Heart left ventricle (tissue), 13 donors: ENCODE measurements at regions not wholly inside any gene's neighbourhood (a gene's known extent, or its start where the extent isn't known, plus 50 kb on each side); places are given as distances from the start of the nearest gene placed in this dataset.

ENCODE experiments used
- CTCF ChIP-seq, 12 donors: fragments of 200-600 bp; sonication (generic) in 4 of 12; IDR thresholded peaks; one replicate each; pipeline versions ENCODE4 v1.5.0 to v1.8.0; 2018 to 2022; ENCODE audit warnings: antibody characterized with exemption in 12 of 12, mild to moderate bottlenecking in 5 of 12
- POLR2A ChIP-seq, 2 donors: fragments of 450-650 bp; IDR thresholded peaks; one replicate each; pipeline ENCODE4 v1.6.1; 2017; ENCODE audit warnings: antibody characterized with exemption in 2 of 2, mild to moderate bottlenecking in 2 of 2, moderate library complexity in 2 of 2
- donor health status: ischemic (EF 13 %, LVEDD 7.1; RV severe dilation, severe dysfunction).
- donor health status: DM: no; HTN: yes; CAD: no.
- donor health status: DM: no; HTN: no; CAD: no.
- donor health status: ischemic (EF 25% LVEDD 6.9; RV normal size, moderate dysfunction).
- donor health status: ischemic (EF 25% LVEDD 5.7; RV mildly dilated, moderate dysfunction).
- donor health status: ischemic (EF 35%, LVEDD 5.7; RV mildly dilated, moderate dysfunction).
- donor health status: nonischemic (EF 11% LVEDD 7.7; RV severe dilation, severe dysfunction).
- donor health status: DM: yes; HTN: yes; CAD: no.
- donor health status: PGD.
- donor health status: ischemic (EF 29% LVEDD 5.4; RV normal size, mild dysfunction).
- donor health status: nonischemic (EF 23%, LVEDD 6.1; RV moderate dilation, normal function).

GRCh38 chr7:28349637-28350036, 62.7 kb upstream of the CREB5 start:
- no peak for TF ChIP-seq CTCF (IDR thresholded peaks at IDR 0.05)
- no peak for TF ChIP-seq POLR2A (IDR thresholded peaks at IDR 0.05)
